Sciatic nerve (tissue), 2 donors: ENCODE measurements at regions not wholly inside any gene's neighbourhood (a gene's known extent, or its start where the extent isn't known, plus 50 kb on each side); places are given as distances from the start of the nearest gene placed in this dataset.

ENCODE experiments used
- ATAC-seq: fragments of 200-7000 bp; cut with Tn5 transposase; one replicate; pipeline ENCODE4 v1.9.1; 2020; ENCODE audit warnings: mild to moderate bottlenecking, moderate library complexity
- DNase-seq: peaks from one replicate; pipeline ENCODE4 v3.0.0-alpha.2; 2020; ENCODE audit warnings: low spot score
- intact Hi-C: fragments of 100-400 bp; cut with DNase I; formaldehyde crosslinking; loops from one replicate; pipeline ENCODE4 v1.14.2; 2022
- donor health status: DM: no; HTN: no; CAD: no.
- donor health status: DM: no; HTN: no; CAD: no.

- DNase-seq (peak; percentile 42), ATAC-seq (no peak)
- intact Hi-C loops = no loop called here
These were observed 153.4 kb downstream of the FBLN2 start for GRCh38 chr3:13702286-13702685.

GRCh38 chr3:13700889-13701288, 152.0 kb downstream of the FBLN2 start:
- intact Hi-C loops = no loop called here
- DNase-seq = no peak

DNA sequence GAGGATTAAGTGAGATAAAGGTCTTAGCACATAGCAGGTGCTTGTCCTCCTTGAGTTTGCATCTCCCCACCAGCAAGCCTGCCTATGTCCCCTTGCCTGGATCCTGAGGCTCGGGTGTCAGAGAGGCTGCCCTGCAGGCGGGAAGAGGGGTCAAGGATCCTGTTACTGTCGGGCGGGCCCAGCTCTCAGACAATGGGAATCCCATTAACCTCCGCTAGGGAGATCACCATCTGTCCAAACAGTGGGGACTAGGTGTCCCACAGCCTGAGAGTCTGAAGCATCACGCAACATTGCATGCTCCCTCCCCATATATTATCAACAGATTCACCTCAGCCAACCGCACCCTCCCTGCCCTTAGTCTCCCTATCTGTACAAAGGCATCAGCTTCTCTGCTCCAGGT, 151.4 kb downstream of the FBLN2 start:
- DNase-seq = no peak
- intact Hi-C loops = no loop called here
- no peak for ATAC-seq

More at GRCh38 chr3:13700889-13701288, 152.0 kb downstream of the FBLN2 start:
- no peak for ATAC-seq

DNA sequence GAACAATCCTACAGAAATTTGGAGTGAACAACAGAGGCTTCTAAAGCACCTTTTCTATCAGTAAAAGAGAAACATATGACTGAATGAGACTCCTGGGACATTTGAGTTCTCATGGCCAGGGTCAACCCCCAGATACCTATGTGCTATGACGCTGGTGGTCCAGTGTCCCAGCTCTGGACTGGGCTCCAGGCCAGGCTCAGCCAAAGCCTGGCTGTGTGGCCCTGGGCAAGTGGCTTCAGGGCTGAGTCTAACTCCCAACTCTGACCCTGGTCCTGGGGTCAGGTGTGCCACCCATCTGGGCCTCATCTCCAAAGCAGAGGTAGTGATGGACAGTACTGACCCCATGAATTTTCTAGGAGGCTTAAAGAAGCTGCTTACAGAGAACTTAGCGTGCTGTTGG, 147.8 kb downstream of the FBLN2 start:
- no peak for DNase-seq

DNA sequence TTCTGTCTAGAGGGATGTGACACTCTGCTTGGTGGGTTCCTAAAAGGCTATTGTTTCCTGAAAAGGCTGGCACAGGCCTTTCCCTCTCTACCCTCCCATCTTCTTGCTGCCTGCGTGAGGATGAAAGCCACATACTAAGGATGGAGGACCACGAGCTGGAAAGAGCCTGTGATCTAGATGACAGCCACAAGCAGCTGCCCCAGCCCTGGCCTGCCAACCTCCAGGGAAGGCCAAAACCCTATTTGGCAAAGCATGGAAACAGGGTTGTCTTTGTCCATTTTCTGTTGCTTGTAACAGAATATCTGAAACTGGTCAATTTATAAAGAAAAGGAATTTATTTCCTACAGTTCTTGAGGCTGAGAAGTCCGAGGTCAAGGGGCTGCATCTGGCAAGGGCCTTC, 144.5 kb downstream of the FBLN2 start:
- no peak for ATAC-seq
- no peak for DNase-seq
- intact Hi-C loops = no loop called here

More for the DNA sequence above, 147.8 kb downstream of the FBLN2 start:
- intact Hi-C loops = no loop called here
- ATAC-seq = no peak

DNA sequence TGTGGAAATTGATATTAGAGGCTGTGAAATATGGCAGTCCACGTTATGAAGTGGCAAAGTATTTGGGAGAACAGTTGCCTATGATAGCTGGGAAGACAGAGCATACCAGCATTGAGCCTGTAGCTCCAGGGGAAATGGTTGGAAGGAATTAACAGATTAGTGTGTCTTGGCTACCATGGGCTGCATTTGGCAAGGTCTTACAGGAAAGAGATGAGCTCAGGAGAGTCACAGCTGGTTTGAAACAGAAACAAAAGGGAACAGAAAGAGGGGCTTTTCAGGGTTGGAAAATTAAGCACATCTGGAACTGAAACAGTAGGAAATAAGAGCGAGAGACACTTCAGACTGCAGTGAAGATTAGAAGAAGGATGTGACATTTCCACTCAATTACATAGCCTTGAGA, 141.7 kb downstream of the FBLN2 start:
- DNase-seq = no peak
- intact Hi-C loops = no loop called here
- no peak for ATAC-seq

- ATAC-seq (no peak), DNase-seq (no peak)
- intact Hi-C loops = no loop called here
These were observed 140.7 kb downstream of the FBLN2 start for GRCh38 chr3:13689373-13690260.

- DNase-seq (no peak), ATAC-seq (no peak)
- intact Hi-C loops = no loop called here
These were observed 139.9 kb downstream of the FBLN2 start for GRCh38 chr3:13688824-13689223.

GRCh38 chr3:13688034-13688433, 139.1 kb downstream of the FBLN2 start:
- DNase-seq (no peak), ATAC-seq (no peak)
- intact Hi-C loops = no loop called here
